Retinal pigment epithelial cell (primary cell): ENCODE measurements at regions not wholly inside any gene's neighbourhood (a gene's known extent, or its start where the extent isn't known, plus 50 kb on each side); places are given as distances from the start of the nearest gene placed in this dataset.
A peak's percentile ranks its signal among the peaks of the same experiment; 100 is the strongest.

Experiments
- DNase-seq: peaks from one replicate; pipeline ENCODE4 v3.0.0-alpha.2; 2010; ENCODE audit warnings: low read depth
- H3K4me3 ChIP-seq: 2 replicates; pipeline ENCODE4 v1.5.1; 2011; ENCODE audit warnings: mild to moderate bottlenecking, low read length, control low read depth, moderate library complexity
- TF ChIP-seq, protein P1 (sequence below): conservative IDR thresholded peaks from 2 replicates; pipeline ENCODE4 v1.5.1; 2011; ENCODE audit warnings: low read depth, low read length, control low read depth, inconsistent platforms

DNA sequence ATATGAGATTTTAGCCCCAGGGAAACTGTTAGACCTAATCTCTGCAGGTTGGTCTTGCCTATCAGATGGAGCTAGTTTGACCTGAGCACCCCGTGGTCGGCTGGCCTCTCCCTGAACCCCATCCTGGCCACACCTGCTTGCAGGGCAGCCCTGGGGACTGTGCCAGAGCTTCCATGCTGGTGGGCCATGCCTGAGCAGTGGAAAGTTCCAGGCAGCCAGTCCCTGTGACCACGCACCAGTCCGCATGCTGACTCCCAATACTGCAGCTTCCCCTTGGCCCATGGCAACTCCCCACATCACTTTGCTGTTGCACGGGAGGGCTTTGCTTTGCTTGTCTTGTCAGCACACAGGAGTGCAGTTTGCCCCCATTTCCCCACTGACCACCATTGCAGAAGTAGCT is 427.8 kb upstream of the SEMA3D start:
- DNase-seq = no peak
- TF ChIP-seq, protein P1, sequence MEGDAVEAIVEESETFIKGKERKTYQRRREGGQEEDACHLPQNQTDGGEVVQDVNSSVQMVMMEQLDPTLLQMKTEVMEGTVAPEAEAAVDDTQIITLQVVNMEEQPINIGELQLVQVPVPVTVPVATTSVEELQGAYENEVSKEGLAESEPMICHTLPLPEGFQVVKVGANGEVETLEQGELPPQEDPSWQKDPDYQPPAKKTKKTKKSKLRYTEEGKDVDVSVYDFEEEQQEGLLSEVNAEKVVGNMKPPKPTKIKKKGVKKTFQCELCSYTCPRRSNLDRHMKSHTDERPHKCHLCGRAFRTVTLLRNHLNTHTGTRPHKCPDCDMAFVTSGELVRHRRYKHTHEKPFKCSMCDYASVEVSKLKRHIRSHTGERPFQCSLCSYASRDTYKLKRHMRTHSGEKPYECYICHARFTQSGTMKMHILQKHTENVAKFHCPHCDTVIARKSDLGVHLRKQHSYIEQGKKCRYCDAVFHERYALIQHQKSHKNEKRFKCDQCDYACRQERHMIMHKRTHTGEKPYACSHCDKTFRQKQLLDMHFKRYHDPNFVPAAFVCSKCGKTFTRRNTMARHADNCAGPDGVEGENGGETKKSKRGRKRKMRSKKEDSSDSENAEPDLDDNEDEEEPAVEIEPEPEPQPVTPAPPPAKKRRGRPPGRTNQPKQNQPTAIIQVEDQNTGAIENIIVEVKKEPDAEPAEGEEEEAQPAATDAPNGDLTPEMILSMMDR = no peak
- H3K4me3 ChIP-seq = no peak overlapping the region

DNA sequence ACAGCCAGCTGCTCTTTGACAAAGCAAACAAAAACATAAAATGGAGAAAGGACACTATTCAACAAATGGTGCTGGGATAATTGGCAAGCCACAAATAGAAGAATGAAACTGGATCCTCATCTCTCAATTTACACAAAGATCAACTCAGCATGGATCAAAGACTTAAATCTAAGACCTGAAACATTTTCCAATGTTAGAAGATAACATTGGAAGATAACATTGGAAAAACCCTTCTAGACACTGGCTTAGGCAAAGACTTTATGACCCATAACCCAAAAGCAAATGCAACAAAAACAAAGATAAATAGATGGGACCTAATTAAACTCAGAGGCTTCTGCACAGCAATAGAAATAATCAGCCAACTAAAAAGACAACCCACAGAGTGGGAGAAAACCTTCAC is 425.7 kb upstream of the SEMA3D start:
- no peak for DNase-seq
- H3K4me3 ChIP-seq = no peak overlapping the region
- TF ChIP-seq, protein P1 = no peak

DNA sequence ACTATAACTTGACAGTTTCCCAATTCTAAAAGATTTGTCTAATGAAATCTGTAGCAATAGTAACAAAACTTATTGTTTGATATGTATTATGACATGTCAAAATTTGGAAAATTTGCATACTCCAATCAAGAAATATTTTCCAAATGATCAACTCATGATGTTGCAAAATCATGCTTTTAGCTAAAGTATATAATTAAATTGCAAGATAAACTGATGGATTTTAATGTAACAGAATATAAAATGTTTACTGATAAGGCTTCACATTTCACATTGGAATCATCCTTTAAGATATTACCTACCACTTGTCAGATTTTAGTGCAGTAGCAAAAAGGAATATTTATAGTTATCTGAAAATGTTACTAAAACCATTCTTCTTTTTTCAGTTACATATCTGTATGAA is 421.9 kb upstream of the SEMA3D start:
- no peak overlapping the region for H3K4me3 ChIP-seq
- TF ChIP-seq, protein P1 = no peak
- no peak for DNase-seq

DNA sequence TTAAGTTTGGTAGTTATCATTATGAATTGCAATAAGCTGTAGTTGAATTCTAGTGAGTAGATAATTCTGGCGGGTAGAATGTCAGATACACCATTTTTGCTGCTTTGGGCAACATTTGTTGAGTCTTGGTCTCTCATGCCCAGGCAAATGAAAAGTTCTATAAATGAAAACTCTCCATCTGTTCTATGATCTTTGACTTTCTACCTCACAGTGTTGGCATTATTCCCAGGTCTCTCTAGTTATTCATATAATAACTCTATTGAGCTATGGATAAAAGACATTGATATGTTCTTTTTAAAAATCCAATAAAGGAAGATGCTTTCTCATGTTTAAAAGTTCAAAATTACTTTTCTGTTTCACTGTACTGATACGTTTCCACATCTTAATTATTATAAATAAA is 415.3 kb upstream of the SEMA3D start:
- TF ChIP-seq, protein P1 = no peak
- H3K4me3 ChIP-seq = no peak overlapping the region

DNA sequence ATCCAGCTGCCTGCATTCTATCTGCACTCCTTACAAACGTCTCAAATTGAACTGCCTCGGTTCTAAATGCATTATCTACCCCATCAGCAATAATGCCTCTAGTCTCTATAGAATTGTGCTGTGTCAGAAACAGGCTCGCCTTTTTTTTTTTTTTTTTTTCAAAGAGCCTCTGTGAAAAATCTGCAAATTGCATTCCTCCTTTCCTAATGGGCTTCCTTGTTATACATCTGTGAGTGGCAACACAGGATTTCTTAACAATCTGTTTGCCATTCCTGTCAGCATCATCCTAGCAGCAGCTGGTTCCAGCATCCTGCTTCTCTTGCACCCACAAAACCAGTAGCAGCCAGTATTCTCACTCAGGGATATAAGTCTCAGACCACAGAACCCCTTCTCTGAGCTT is 413.5 kb upstream of the SEMA3D start:
- TF ChIP-seq, protein P1 = no peak
- no peak overlapping the region for H3K4me3 ChIP-seq
- DNase-seq = no peak

More for the DNA sequence above, 415.3 kb upstream of the SEMA3D start:
- DNase-seq = no peak

DNA sequence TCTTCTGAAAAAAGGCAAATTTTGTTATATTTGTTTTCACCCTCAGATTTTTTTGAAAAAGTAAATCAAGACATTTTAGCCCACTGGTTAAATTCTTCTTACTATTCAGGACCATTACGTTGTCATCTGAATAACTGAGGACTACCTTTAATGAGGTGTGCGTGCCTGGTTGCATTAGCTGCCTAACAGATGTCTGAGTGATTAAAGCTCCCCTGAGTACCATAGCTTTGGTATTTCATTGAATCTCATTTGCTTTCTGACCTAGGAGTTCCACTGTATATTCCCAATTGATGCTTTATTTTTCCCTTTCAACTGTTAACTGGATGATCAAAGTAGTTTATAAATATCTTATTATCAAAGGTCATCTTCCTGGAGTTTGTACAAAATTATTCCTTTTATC is 410.0 kb upstream of the SEMA3D start:
- TF ChIP-seq, protein P1 = no peak
- H3K4me3 ChIP-seq = no peak overlapping the region
- no peak for DNase-seq

DNA sequence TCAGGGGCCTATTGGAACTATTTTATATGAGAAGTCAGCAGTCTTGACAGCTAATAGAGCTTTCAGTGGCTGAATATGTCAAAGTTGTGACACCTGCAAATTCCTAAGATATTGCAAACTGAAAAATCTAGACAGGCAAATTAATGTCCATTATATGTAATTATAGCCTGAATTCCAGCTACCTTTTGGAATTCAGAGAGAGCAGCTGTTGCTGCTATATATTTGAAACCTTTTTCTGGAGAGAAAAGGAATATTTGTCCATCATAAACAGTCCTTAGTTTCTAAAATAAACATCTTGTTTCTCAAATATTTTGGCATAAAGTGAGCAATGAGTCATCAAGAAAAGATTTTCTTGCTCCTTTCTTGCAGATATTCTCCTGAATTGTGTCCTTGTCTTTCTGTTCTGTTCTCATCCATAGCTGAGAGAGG is 408.9 kb upstream of the SEMA3D start:
- peak; percentile 34 for DNase-seq
- TF ChIP-seq, protein P1 = no peak

More for the DNA sequence above, 408.9 kb upstream of the SEMA3D start:
- H3K4me3 ChIP-seq = no peak overlapping the region
